LNCAP (cell line): ENCODE measurements at regions not wholly inside any gene's neighbourhood (a gene's known extent, or its start where the extent isn't known, plus 50 kb on each side); places are given as distances from the start of the nearest gene placed in this dataset.

ENCODE experiments used
- CTCF ChIP-seq: fragments of 450-650 bp; IDR thresholded peaks from 2 replicates; pipeline ENCODE4 v1.5.1; 2017; ENCODE audit warnings: mild to moderate bottlenecking

- no peak for TF ChIP-seq CTCF
Observed at GRCh38 chr21:38958323-38958705, 152.6 kb downstream of the ETS2 start.

GRCh38 chr21:38957575-38958322 is 152.0 kb downstream of the ETS2 start:
- TF ChIP-seq CTCF: no peak

GRCh38 chr21:38956856-38957571 is 151.3 kb downstream of the ETS2 start:
- TF ChIP-seq CTCF: no peak

- no peak for TF ChIP-seq CTCF
Observed at GRCh38 chr21:38956521-38956855, 150.8 kb downstream of the ETS2 start.

- TF ChIP-seq CTCF: no peak
Observed at GRCh38 chr21:38956007-38956406, 150.3 kb downstream of the ETS2 start.

GRCh38 chr21:38955495-38955894 is 149.8 kb downstream of the ETS2 start:
- no peak for TF ChIP-seq CTCF

- TF ChIP-seq CTCF: no peak
Observed at GRCh38 chr21:38954588-38955004, 148.9 kb downstream of the ETS2 start.
